ENCODE measurements at regions not wholly inside any gene's neighbourhood (a gene's known extent, or its start where the extent isn't known, plus 50 kb on each side); places are given as distances from the start of the nearest gene placed in this dataset.

- Histone ChIP-seq H3K4me1 (ENCODE audit: control insufficient read depth, insufficient read depth, low read length, unreplicated experiment) (no peaks in the 10 kb centered on the region), H3K27ac (ENCODE audit: low read depth, low read length) (no peak overlapping the region), H2AFZ (ENCODE audit: low read length, unreplicated experiment) (no peak overlapping the region), H3K27me3 (ENCODE audit: insufficient read depth, low read length) (no peaks in the 10 kb centered on the region), H3K4me3 (ENCODE audit: low read depth, low read length) (no peak overlapping the region), H3K79me2 (ENCODE audit: control insufficient read depth, insufficient read depth, low read length, unreplicated experiment) (no peaks in the 10 kb centered on the region), H3K36me3 (ENCODE audit: insufficient read depth, low read length) (no peaks in the 10 kb centered on the region)
Observed at GRCh38 chr10:89829262-89829886, 128.0 kb downstream of the KIF20B start.

DNA sequence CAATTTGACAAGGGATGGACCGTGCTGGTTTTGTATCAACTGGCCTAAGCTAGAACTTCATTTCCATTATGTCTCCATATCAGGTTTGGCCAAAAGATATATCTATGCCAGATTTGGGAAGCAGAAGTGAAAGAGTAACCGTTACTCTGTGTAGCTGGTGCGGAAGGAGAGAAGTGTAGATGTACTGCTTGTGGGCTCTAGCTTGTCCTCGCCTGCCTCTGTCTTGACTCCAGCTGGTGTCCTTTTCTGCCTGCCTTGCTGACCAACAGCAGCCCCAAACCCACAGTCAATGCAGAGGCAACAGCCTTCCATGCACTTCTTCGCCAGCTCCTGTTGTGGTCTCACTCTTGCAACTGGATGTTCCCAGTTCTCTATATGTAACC lies 128.5 kb downstream of the KIF20B start:
- no peaks in the 10 kb centered on the region for H3K36me3 ChIP-seq (ENCODE audit: insufficient read depth, low read length)
- no peak overlapping the region for H3K27ac ChIP-seq (ENCODE audit: low read depth, low read length)
- no peak overlapping the region for H2AFZ ChIP-seq (ENCODE audit: low read length, unreplicated experiment)
- H3K4me3 ChIP-seq (ENCODE audit: low read depth, low read length) = no peak overlapping the region
- H3K27me3 ChIP-seq (ENCODE audit: insufficient read depth, low read length) = no peaks in the 10 kb centered on the region
- H3K79me2 ChIP-seq (ENCODE audit: control insufficient read depth, insufficient read depth, low read length, unreplicated experiment) = no peaks in the 10 kb centered on the region
- no peaks in the 10 kb centered on the region for H3K4me1 ChIP-seq (ENCODE audit: control insufficient read depth, insufficient read depth, low read length, unreplicated experiment)

DNA sequence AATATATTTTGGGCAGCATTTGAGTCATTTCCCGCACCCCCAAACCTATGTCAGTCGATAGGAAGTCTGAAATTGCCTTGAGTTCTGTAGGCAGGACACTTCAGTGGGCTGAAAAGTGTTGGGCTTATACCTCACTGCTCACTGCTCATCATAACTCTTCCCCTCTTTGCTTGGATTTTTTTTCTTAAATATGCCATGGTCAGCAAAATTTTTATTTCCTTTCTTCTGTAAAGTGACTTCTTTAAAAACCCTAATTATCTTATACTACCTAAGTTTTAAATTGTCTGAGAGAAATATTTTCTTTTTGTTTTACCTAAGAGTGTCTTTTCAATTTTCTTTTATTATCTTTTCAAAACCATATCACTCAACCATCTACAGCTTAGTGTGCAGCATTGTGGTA lies 129.2 kb downstream of the KIF20B start:
- Histone ChIP-seq H2AFZ (ENCODE audit: low read length, unreplicated experiment) (no peak overlapping the region), H3K27me3 (ENCODE audit: insufficient read depth, low read length) (no peaks in the 10 kb centered on the region), H3K4me3 (ENCODE audit: low read depth, low read length) (no peak overlapping the region), H3K36me3 (ENCODE audit: insufficient read depth, low read length) (no peaks in the 10 kb centered on the region), H3K79me2 (ENCODE audit: control insufficient read depth, insufficient read depth, low read length, unreplicated experiment) (no peaks in the 10 kb centered on the region), H3K27ac (ENCODE audit: low read depth, low read length) (no peak overlapping the region), H3K4me1 (ENCODE audit: control insufficient read depth, insufficient read depth, low read length, unreplicated experiment) (no peaks in the 10 kb centered on the region)

- H2AFZ ChIP-seq (ENCODE audit: low read length, unreplicated experiment) = peak overlapping the region; percentile 88
Observed at GRCh38 chr10:89836840-89837164, 135.4 kb downstream of the KIF20B start.

GRCh38 chr10:89837165-89838043 lies 136.0 kb downstream of the KIF20B start:
- H3K4me1 ChIP-seq (ENCODE audit: control insufficient read depth, insufficient read depth, low read length, unreplicated experiment) = no peaks in the 10 kb centered on the region
- no peak overlapping the region for H3K27ac ChIP-seq (ENCODE audit: low read depth, low read length)
- H3K36me3 ChIP-seq (ENCODE audit: insufficient read depth, low read length) = no peaks in the 10 kb centered on the region
- peak overlapping the region; percentile 88 for H2AFZ ChIP-seq (ENCODE audit: low read length, unreplicated experiment)
- no peaks in the 10 kb centered on the region for H3K79me2 ChIP-seq (ENCODE audit: control insufficient read depth, insufficient read depth, low read length, unreplicated experiment)
- peaks cover 11% of the 10 kb centered on the region for H3K27me3 ChIP-seq (ENCODE audit: insufficient read depth, low read length)
- H3K4me3 ChIP-seq (ENCODE audit: low read depth, low read length) = peak overlapping the region; percentile 82

More at GRCh38 chr10:89836840-89837164, 135.4 kb downstream of the KIF20B start:
- Histone ChIP-seq H3K4me3 (ENCODE audit: low read depth, low read length) (peak overlapping the region; percentile 82), H3K36me3 (ENCODE audit: insufficient read depth, low read length) (no peaks in the 10 kb centered on the region), H3K27ac (ENCODE audit: low read depth, low read length) (no peak overlapping the region), H3K27me3 (ENCODE audit: insufficient read depth, low read length) (peaks cover 11% of the 10 kb centered on the region), H3K79me2 (ENCODE audit: control insufficient read depth, insufficient read depth, low read length, unreplicated experiment) (no peaks in the 10 kb centered on the region), H3K4me1 (ENCODE audit: control insufficient read depth, insufficient read depth, low read length, unreplicated experiment) (no peaks in the 10 kb centered on the region)

- no peaks in the 10 kb centered on the region for H3K4me1 ChIP-seq (ENCODE audit: control insufficient read depth, insufficient read depth, low read length, unreplicated experiment)
- H3K27me3 ChIP-seq (ENCODE audit: insufficient read depth, low read length) = peaks cover 11% of the 10 kb centered on the region
- H3K4me3 ChIP-seq (ENCODE audit: low read depth, low read length) = peak overlapping the region; percentile 82
- H3K36me3 ChIP-seq (ENCODE audit: insufficient read depth, low read length) = no peaks in the 10 kb centered on the region
- no peaks in the 10 kb centered on the region for H3K79me2 ChIP-seq (ENCODE audit: control insufficient read depth, insufficient read depth, low read length, unreplicated experiment)
- no peak overlapping the region for H3K27ac ChIP-seq (ENCODE audit: low read depth, low read length)
- H2AFZ ChIP-seq (ENCODE audit: low read length, unreplicated experiment) = peak overlapping the region; percentile 88
Observed at GRCh38 chr10:89838044-89838615, 136.7 kb downstream of the KIF20B start.

GRCh38 chr10:89845541-89846280 lies 144.3 kb downstream of the KIF20B start:
- Histone ChIP-seq H2AFZ (ENCODE audit: low read length, unreplicated experiment) (no peak overlapping the region), H3K27me3 (ENCODE audit: insufficient read depth, low read length) (peaks cover 10% of the 10 kb centered on the region; the same call in 1 of the 2 replicates), H3K79me2 (ENCODE audit: control insufficient read depth, insufficient read depth, low read length, unreplicated experiment) (no peaks in the 10 kb centered on the region), H3K4me1 (ENCODE audit: control insufficient read depth, insufficient read depth, low read length, unreplicated experiment) (no peaks in the 10 kb centered on the region), H3K4me3 (ENCODE audit: low read depth, low read length) (no peak overlapping the region), H3K27ac (ENCODE audit: low read depth, low read length) (no peak overlapping the region), H3K36me3 (ENCODE audit: insufficient read depth, low read length) (no peaks in the 10 kb centered on the region)

- H2AFZ ChIP-seq (ENCODE audit: low read length, unreplicated experiment) = no peak overlapping the region
- peaks cover 12% of the 10 kb centered on the region; the same call in 1 of the 2 replicates for H3K27me3 ChIP-seq (ENCODE audit: insufficient read depth, low read length)
- H3K36me3 ChIP-seq (ENCODE audit: insufficient read depth, low read length) = no peaks in the 10 kb centered on the region
- H3K79me2 ChIP-seq (ENCODE audit: control insufficient read depth, insufficient read depth, low read length, unreplicated experiment) = no peaks in the 10 kb centered on the region
- no peaks in the 10 kb centered on the region for H3K4me1 ChIP-seq (ENCODE audit: control insufficient read depth, insufficient read depth, low read length, unreplicated experiment)
- H3K4me3 ChIP-seq (ENCODE audit: low read depth, low read length) = no peak overlapping the region
- H3K27ac ChIP-seq (ENCODE audit: low read depth, low read length) = no peak overlapping the region
Observed at GRCh38 chr10:89846281-89846630, 144.9 kb downstream of the KIF20B start.

- no peak overlapping the region for H2AFZ ChIP-seq (ENCODE audit: low read length, unreplicated experiment)
- peaks cover 12% of the 10 kb centered on the region; the same call in 1 of the 2 replicates for H3K27me3 ChIP-seq (ENCODE audit: insufficient read depth, low read length)
- H3K27ac ChIP-seq (ENCODE audit: low read depth, low read length) = no peak overlapping the region
- H3K4me1 ChIP-seq (ENCODE audit: control insufficient read depth, insufficient read depth, low read length, unreplicated experiment) = no peaks in the 10 kb centered on the region
- H3K4me3 ChIP-seq (ENCODE audit: low read depth, low read length) = no peak overlapping the region
- H3K79me2 ChIP-seq (ENCODE audit: control insufficient read depth, insufficient read depth, low read length, unreplicated experiment) = no peaks in the 10 kb centered on the region
- H3K36me3 ChIP-seq (ENCODE audit: insufficient read depth, low read length) = no peaks in the 10 kb centered on the region
Observed at GRCh38 chr10:89846786-89847185, 145.4 kb downstream of the KIF20B start.

DNA sequence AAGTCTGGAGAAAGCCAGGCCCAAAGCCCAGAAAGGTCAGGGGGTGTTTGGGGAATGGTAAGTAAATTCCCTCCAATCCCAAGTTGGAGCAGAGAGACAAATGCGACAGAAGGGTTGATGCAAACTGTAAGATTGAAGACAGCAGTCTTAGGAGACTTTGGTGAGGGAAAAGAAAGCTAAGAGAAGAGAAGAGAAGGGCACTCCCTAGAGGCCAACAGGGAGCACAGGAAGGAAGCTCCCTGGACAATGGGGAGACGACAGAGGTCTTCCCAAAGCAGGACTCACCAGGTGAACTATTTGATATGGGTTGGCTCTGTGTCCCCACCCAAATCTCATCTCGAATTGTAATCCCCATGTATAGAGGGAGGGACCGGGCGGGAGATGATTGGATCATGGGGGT lies 151.5 kb downstream of the KIF20B start:
- no peaks in the 10 kb centered on the region for H3K79me2 ChIP-seq (ENCODE audit: control insufficient read depth, insufficient read depth, low read length, unreplicated experiment)

More for the DNA sequence above, 151.5 kb downstream of the KIF20B start:
- no peaks in the 10 kb centered on the region for H3K4me1 ChIP-seq (ENCODE audit: control insufficient read depth, insufficient read depth, low read length, unreplicated experiment)
- H3K27me3 ChIP-seq (ENCODE audit: insufficient read depth, low read length) = peaks cover 12% of the 10 kb centered on the region; the same call in 1 of the 2 replicates
- no peak overlapping the region for H2AFZ ChIP-seq (ENCODE audit: low read length, unreplicated experiment)
- no peak overlapping the region for H3K4me3 ChIP-seq (ENCODE audit: low read depth, low read length)
- H3K27ac ChIP-seq (ENCODE audit: low read depth, low read length) = no peak overlapping the region
- no peaks in the 10 kb centered on the region for H3K36me3 ChIP-seq (ENCODE audit: insufficient read depth, low read length)

Data from ACC112 (cell line).